ENCODE measurements at regions not wholly inside any gene's neighbourhood (a gene's known extent, or its start where the extent isn't known, plus 50 kb on each side); places are given as distances from the start of the nearest gene placed in this dataset.
A peak's percentile ranks its signal among the peaks of the same experiment; 100 is the strongest.

DNA sequence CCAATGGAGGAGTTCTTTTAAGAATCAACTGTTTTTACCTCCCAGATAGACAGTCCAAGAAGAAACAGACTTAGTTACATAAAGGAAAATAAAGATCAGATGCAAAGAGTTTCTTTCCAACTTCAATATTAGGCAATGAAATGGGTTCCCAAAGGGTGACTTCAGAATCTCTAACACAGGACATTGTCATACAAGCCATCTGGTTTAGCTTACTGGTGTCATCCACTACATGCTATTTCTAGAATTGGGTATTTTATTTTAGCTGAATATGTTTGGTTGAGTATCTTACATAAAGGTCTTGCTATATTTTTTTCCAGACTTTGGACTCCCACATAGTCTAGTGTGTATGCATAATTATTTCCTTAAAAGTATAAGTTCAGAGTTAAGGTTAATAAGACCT is 162.1 kb upstream of the SLC7A11 start:
- H3K9me3 ChIP-seq (replicated peaks in 1 of 11), result peaks cover 0 to 8% (median 0%) of the 10 kb centered on the region in 11 experiments; a peak in 3 of 22 replicates
- H3K27ac ChIP-seq, result peak overlapping the region in 5 of 11 experiments; percentile 8 to 94 (median 90); a peak in 6 of 22 replicates
- TF ChIP-seq Cebpa-rat (IDR thresholded peaks at IDR 0.05), result no peak
- H3K4me3 ChIP-seq, result no peak overlapping the region
- no peaks in the 10 kb centered on the region for H3K27me3 ChIP-seq
- H3K9ac ChIP-seq, result no peak overlapping the region
- H3K4me1 ChIP-seq, result peaks cover 7 to 77% (median 26%) of the 10 kb centered on the region in 10 experiments; a peak in 19 of 20 replicates
- peak overlapping the region in 4 of 11 experiments; percentile 41 to 89 (median 81); a peak in 7 of 22 replicates for H3K4me2 ChIP-seq
- no peaks in the 10 kb centered on the region for H3K36me3 ChIP-seq
- no peaks in the 10 kb centered on the region for H4K20me1 ChIP-seq

DNA sequence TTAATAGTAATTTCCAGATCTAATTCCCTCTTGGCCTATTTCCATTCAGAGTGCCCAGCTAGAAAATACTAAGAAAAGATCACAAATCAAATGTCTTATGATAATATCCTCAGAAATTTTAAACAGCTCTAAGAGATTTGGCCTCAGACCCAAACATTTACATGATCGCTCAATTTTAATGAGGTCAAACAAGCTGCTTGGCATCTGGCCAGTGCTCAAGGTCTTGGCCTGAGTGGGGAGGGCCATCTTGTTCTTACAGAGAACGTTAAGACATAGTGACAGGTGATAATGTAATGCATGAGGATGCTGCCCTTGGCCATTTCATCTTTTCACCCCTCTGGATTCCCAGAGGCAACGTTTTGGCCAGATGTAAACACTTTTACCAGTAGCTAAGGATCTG is 159.2 kb upstream of the SLC7A11 start:
- Histone ChIP-seq H3K4me1 (peaks cover 2 to 70% (median 15%) of the 10 kb centered on the region in 10 experiments; a peak in 18 of 20 replicates), H3K36me3 (no peaks in the 10 kb centered on the region), H3K27ac (peak overlapping the region in 1 of 11 experiments; percentile 33; a peak in 1 of 22 replicates), H3K27me3 (no peaks in the 10 kb centered on the region), H3K4me2 (no peak overlapping the region), H3K4me3 (no peak overlapping the region), H3K9me3 (replicated peaks in 1 of 11) (peaks cover 0 to 8% (median 0%) of the 10 kb centered on the region in 11 experiments; a peak in 3 of 22 replicates), H4K20me1 (no peaks in the 10 kb centered on the region), H3K9ac (no peak overlapping the region)
- no peak for TF ChIP-seq Cebpa-rat (IDR thresholded peaks at IDR 0.05)

GRCh38 chr4:138400543-138400942 is 158.4 kb upstream of the SLC7A11 start:
- H3K4me1 ChIP-seq, result peaks cover 0 to 65% (median 8%) of the 10 kb centered on the region in 10 experiments; a peak in 16 of 20 replicates
- peaks cover 0 to 8% (median 0%) of the 10 kb centered on the region in 11 experiments; a peak in 3 of 22 replicates for H3K9me3 ChIP-seq (replicated peaks in 1 of 11)

DNA sequence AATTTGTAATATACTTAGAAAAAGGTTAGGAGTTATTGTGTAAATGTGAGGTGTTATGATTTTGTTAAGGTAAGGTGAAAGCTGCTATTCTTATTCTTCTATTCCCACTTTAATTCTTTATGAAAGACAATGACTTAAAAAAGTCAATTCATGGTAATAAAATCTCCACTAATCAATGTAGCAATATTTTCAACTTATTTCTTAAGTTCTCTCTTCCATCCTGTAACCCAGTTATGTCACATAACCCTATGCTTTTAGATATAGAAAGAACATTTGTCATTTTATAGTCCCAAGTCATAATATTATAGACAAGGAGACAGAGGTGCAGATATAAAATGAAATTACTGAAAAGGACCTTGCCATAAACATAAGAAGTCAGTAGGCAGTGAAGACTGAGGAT is 157.9 kb upstream of the SLC7A11 start:
- H3K9ac ChIP-seq, result no peak overlapping the region
- H3K4me3 ChIP-seq, result no peak overlapping the region
- peaks cover 0 to 60% (median 3%) of the 10 kb centered on the region in 10 experiments; a peak in 12 of 20 replicates for H3K4me1 ChIP-seq
- no peaks in the 10 kb centered on the region for H3K27me3 ChIP-seq
- no peaks in the 10 kb centered on the region for H3K36me3 ChIP-seq
- no peak for TF ChIP-seq Cebpa-rat (IDR thresholded peaks at IDR 0.05)
- H4K20me1 ChIP-seq, result no peaks in the 10 kb centered on the region
- no peak overlapping the region for H3K27ac ChIP-seq
- peaks cover 0 to 8% (median 0%) of the 10 kb centered on the region in 11 experiments; a peak in 3 of 22 replicates for H3K9me3 ChIP-seq (replicated peaks in 1 of 11)
- peak overlapping the region in 3 of 11 experiments; percentile 55 to 74 (median 72); a peak in 4 of 22 replicates for H3K4me2 ChIP-seq

More at GRCh38 chr4:138400543-138400942, 158.4 kb upstream of the SLC7A11 start:
- Histone ChIP-seq H3K4me3 (no peak overlapping the region), H3K9ac (no peak overlapping the region), H3K27ac (no peak overlapping the region), H4K20me1 (no peaks in the 10 kb centered on the region), H3K27me3 (no peaks in the 10 kb centered on the region), H3K36me3 (no peaks in the 10 kb centered on the region), H3K4me2 (peak overlapping the region in 3 of 11 experiments; percentile 10 to 32 (median 20); a peak in 3 of 22 replicates)
- no peak for TF ChIP-seq Cebpa-rat (IDR thresholded peaks at IDR 0.05)

DNA sequence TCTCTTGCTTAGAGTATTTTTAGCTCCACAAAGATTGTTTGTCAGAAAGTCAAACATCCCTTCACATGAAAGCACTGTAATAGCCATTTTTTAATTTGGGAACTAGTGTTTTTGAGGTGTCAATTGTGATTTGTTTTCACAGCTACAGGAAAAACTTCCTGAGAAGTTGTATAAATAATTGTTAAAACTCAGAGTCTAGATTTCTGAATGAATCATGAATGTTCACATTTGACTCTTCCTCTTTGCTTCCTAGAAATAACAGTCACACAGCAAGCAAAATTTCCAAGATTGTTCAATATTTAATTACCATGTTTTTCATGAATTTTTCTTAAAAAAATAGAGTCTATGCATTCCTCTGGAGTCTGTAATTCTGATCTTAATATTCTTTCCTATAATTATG is 156.9 kb upstream of the SLC7A11 start:
- peak overlapping the region in 4 of 11 experiments; percentile 16 to 67 (median 42); a peak in 6 of 22 replicates for H3K27ac ChIP-seq
- H3K27me3 ChIP-seq, result no peaks in the 10 kb centered on the region
- H3K9ac ChIP-seq, result peak overlapping the region in 1 of 11 experiments; percentile 23; a peak in 1 of 22 replicates
- no peak for TF ChIP-seq Cebpa-rat (IDR thresholded peaks at IDR 0.05)
- no peaks in the 10 kb centered on the region for H3K36me3 ChIP-seq
- H3K4me2 ChIP-seq, result peak overlapping the region in 4 of 11 experiments; percentile 13 to 74 (median 64); a peak in 7 of 22 replicates
- H3K4me1 ChIP-seq, result peaks cover 0 to 52% (median 0%) of the 10 kb centered on the region in 10 experiments; a peak in 8 of 20 replicates
- no peaks in the 10 kb centered on the region for H4K20me1 ChIP-seq
- peaks cover 0 to 8% (median 0%) of the 10 kb centered on the region in 11 experiments; a peak in 3 of 22 replicates for H3K9me3 ChIP-seq (replicated peaks in 1 of 11)
- no peak overlapping the region for H3K4me3 ChIP-seq

- Histone ChIP-seq H3K27me3 (no peaks in the 10 kb centered on the region), H3K9ac (peak overlapping the region in 1 of 11 experiments; percentile 23; a peak in 1 of 22 replicates), H3K4me3 (no peak overlapping the region), H3K4me2 (peak overlapping the region in 3 of 11 experiments; percentile 55 to 74 (median 72); a peak in 6 of 22 replicates), H3K27ac (peak overlapping the region in 3 of 11 experiments; percentile 16 to 67 (median 54); a peak in 6 of 22 replicates), H3K9me3 (replicated peaks in 1 of 11) (peaks cover 0 to 8% (median 0%) of the 10 kb centered on the region in 11 experiments; a peak in 3 of 22 replicates), H3K4me1 (peaks cover 0 to 49% (median 0%) of the 10 kb centered on the region in 10 experiments; a peak in 8 of 20 replicates), H3K36me3 (no peaks in the 10 kb centered on the region), H4K20me1 (no peaks in the 10 kb centered on the region)
- TF ChIP-seq Cebpa-rat (IDR thresholded peaks at IDR 0.05), result no peak
These were observed 156.2 kb upstream of the SLC7A11 start for GRCh38 chr4:138398322-138398721.

DNA sequence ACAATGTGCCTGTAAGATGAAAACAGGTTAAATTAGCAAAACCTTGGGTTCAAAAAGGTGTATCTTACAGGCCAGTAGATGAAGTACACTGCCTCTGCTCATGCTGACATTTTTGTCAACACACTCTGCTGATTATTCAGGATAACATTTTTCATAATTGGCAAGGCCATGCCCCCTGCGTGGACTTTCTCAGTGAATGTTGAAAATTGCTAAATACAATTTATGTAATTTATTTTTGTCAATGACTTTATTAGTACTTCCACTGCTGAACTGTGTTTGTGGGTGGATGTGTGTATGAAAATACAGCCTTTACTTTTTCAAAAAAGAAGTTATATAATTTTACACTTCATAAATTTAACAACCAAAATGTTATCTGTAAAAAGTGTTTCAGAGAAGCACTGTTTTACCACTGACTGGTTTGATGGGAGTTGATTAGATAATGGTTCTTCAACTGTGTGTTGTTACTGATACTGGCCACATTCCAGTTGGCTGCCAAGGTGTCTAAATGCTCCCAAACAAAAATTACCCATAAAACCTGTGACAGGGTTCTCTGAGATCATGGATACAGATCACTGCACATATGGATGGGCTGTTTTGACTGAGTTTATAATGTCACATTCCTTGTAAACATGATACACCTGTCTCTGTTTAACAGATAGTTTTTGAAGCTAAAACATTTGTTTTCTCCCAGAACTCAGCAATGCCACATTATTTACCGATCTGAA is 151.9 kb upstream of the SLC7A11 start:
- peak overlapping the region in 1 of 11 experiments; percentile 69; a peak in 2 of 22 replicates for H3K27ac ChIP-seq
- no peaks in the 10 kb centered on the region for H3K36me3 ChIP-seq
- no peak overlapping the region for H3K4me3 ChIP-seq
- H3K4me2 ChIP-seq, result peak overlapping the region in 2 of 11 experiments; percentile 58 to 78; a peak in 2 of 22 replicates
- peaks cover 0 to 45% (median 2%) of the 10 kb centered on the region in 10 experiments; a peak in 10 of 20 replicates for H3K4me1 ChIP-seq
- TF ChIP-seq Cebpa-rat (IDR thresholded peaks at IDR 0.05), result no peak
- no peaks in the 10 kb centered on the region for H4K20me1 ChIP-seq
- peaks cover 0 to 4% (median 0%) of the 10 kb centered on the region in 11 experiments; a peak in 1 of 22 replicates for H3K9me3 ChIP-seq (replicated peaks in 1 of 11)
- no peak overlapping the region for H3K9ac ChIP-seq
- no peaks in the 10 kb centered on the region for H3K27me3 ChIP-seq

DNA sequence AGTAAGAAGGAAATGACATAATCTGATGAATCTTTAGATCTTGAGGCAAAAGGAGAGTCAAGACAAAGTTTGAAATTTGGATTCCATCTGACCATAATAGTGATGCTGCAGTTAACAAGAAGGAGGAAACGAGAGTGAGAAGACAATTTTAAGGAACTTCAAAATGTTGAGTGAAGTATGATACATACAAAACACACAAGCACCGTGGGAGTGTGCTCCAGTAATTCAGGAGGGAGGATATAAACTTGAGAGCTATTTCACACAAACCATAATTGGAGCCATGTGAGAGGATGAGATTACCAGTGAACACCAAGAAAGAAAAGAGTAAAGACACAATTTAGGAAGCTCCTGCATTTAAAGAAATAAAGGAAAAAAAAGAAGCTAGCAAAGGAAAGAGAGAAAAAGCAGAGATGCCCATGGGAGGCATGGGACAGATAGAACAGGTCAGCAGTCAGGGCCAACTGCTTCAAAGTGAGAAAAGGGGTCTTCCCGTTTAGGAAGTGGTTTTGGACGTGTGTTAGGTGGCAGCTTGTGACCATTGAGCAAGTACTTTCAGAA is 150.7 kb upstream of the SLC7A11 start:
- Histone ChIP-seq H3K4me3 (no peak overlapping the region), H3K9ac (peak overlapping the region in 1 of 11 experiments; percentile 7; a peak in 1 of 22 replicates), H3K27me3 (no peaks in the 10 kb centered on the region), H3K9me3 (replicated peaks in 1 of 11) (peaks cover 0 to 7% (median 0%) of the 10 kb centered on the region in 11 experiments; a peak in 2 of 22 replicates), H4K20me1 (no peaks in the 10 kb centered on the region), H3K4me1 (peaks cover 0 to 32% (median 2%) of the 10 kb centered on the region in 10 experiments; a peak in 10 of 20 replicates), H3K36me3 (no peaks in the 10 kb centered on the region), H3K27ac (peak overlapping the region in 4 of 11 experiments; percentile 52 to 69 (median 58); a peak in 8 of 22 replicates), H3K4me2 (peak overlapping the region in 5 of 11 experiments; percentile 36 to 78 (median 58); a peak in 8 of 22 replicates)
- no peak for TF ChIP-seq Cebpa-rat (IDR thresholded peaks at IDR 0.05)
